GM12878 (cell line): ENCODE measurements at regions not wholly inside any gene's neighbourhood (a gene's known extent, or its start where the extent isn't known, plus 50 kb on each side); places are given as distances from the start of the nearest gene placed in this dataset.

Source experiments
- ATAC-seq: fragments of 200-7000 bp; cut with Tn5 transposase; 3 replicates; pipeline ENCODE4 v1.9.1; 2020; ENCODE audit warnings: mild to moderate bottlenecking, moderate library complexity
- BruUV-seq: library from RNA; stranded (reverse); fragments of 400-500 nt; replicated peaks from 2 replicates; lab custom pipeline; 2021; lab: Mats Ljungman, UMichigan
- CTCF ChIA-PET: fragments of 300-600 bp; sonication (Branson Sonifier 250); formaldehyde crosslinking; extraction: SDS; loops from one replicate; lab custom pipeline; 2021; ENCODE audit warnings: inconsistent platforms; lab: Yijun Ruan, JAX
- POLR2A ChIA-PET: fragments of 350-600 bp; formaldehyde crosslinking; extraction: SDS; loops from one replicate; lab custom pipeline; 2021; ENCODE audit warnings: inconsistent platforms; lab: Charles Lee
- RAD21 ChIA-PET: fragments of 300-600 bp; sonication (Branson Sonifier 250); formaldehyde crosslinking; loops from one replicate; lab custom pipeline; 2023; ENCODE audit warnings: antibody characterized with exemption; ENCODE audit not compliant: unreplicated experiment; lab: Charles Lee
- SMC1A ChIA-PET: fragments of 300-600 bp; sonication (Branson Sonifier 250); formaldehyde crosslinking; loops from one replicate; lab custom pipeline; 2023; ENCODE audit not compliant: unreplicated experiment, uncharacterized antibody; lab: Charles Lee
- DNase-seq: peaks from one replicate; pipeline ENCODE4 v3.0.0-alpha.2; 2011; ENCODE audit warnings: low read depth, low spot score
- FAIRE-seq: peaks from 3 replicates; lab custom pipeline; 2011; peaks lifted over from hg19 to GRCh38; lab: Jason Lieb, UNC
- H2AFZ ChIP-seq: 2 replicates; pipeline ENCODE4 v1.6.0; 2011; ENCODE audit warnings: low read depth, low read length, control low read depth; ENCODE audit not compliant: control insufficient read depth
- H3K27ac ChIP-seq: 2 replicates; pipeline ENCODE4 v1.5.1; 2011; ENCODE audit warnings: control low read depth; ENCODE audit not compliant: control insufficient read depth, insufficient read depth
- H3K27me3 ChIP-seq, 2 experiments: replicated peaks in 1 of 2; 2 replicates each; pipeline versions ENCODE4 v1.6.0 to v1.6.1; 2011; ENCODE audit warnings: low read length in 1 of 2; ENCODE audit not compliant: control insufficient read depth in 2 of 2, insufficient read depth in 2 of 2
- H3K36me3 ChIP-seq, 2 experiments: 2 replicates each; pipeline ENCODE4 v1.5.1; 2011; ENCODE audit warnings: low read length in 1 of 2; ENCODE audit not compliant: control insufficient read depth in 2 of 2, insufficient read depth in 2 of 2
- H3K4me1 ChIP-seq: 2 replicates; pipeline ENCODE4 v1.6.1; 2011; ENCODE audit warnings: mild to moderate bottlenecking, low read length, moderate library complexity, mixed read lengths; ENCODE audit not compliant: control insufficient read depth, insufficient read depth
- H3K4me2 ChIP-seq: 2 replicates; pipeline ENCODE4 v1.6.0; 2011; ENCODE audit warnings: control low read depth; ENCODE audit not compliant: control insufficient read depth, insufficient read depth
- H3K4me3 ChIP-seq: fragments of 200-600 bp; sonication (generic); 2 replicates; pipeline ENCODE4 v1.5.1; 2016
- H3K79me2 ChIP-seq: 2 replicates; pipeline ENCODE4 v1.6.0; 2011; ENCODE audit warnings: low read length; ENCODE audit not compliant: control insufficient read depth, insufficient read depth
- H3K9ac ChIP-seq: 2 replicates; pipeline ENCODE4 v1.8.0; 2011; ENCODE audit warnings: low read length, control low read depth, mixed read lengths; ENCODE audit not compliant: control insufficient read depth, insufficient read depth
- H3K9me3 ChIP-seq: replicated peaks from 3 replicates; pipeline ENCODE4 v1.5.1; 2011; ENCODE audit warnings: mild to moderate bottlenecking, low read length; ENCODE audit not compliant: control insufficient read depth, insufficient read depth
- H4K20me1 ChIP-seq: 2 replicates; pipeline ENCODE4 v1.6.0; 2011; ENCODE audit not compliant: control insufficient read depth, insufficient read depth
- CREM ChIP-seq: IDR thresholded peaks from 2 replicates; pipeline ENCODE4 v1.6.1; 2014; ENCODE audit warnings: antibody characterized with exemption, low read depth
- JUND ChIP-seq: IDR thresholded peaks from 2 replicates; pipeline ENCODE4 v1.6.1; 2012; ENCODE audit warnings: low read depth, mild to moderate bottlenecking, low read length, improper control_type of control experiment, moderate library complexity
- NFYB ChIP-seq: IDR thresholded peaks from 2 replicates; pipeline ENCODE4 v1.6.1; 2011; ENCODE audit warnings: low read depth, mild to moderate bottlenecking, low read length, improper control_type of control experiment, moderate library complexity; ENCODE audit not compliant: insufficient read depth
- RUNX3 ChIP-seq: IDR thresholded peaks from 2 replicates; pipeline ENCODE4 v1.6.1; 2012; ENCODE audit warnings: low read length, inconsistent platforms
- STAT1 ChIP-seq: fragments of 450-650 bp; conservative IDR thresholded peaks from 2 replicates; pipeline ENCODE4 v1.6.1; 2014; ENCODE audit warnings: antibody characterized with exemption, mild to moderate bottlenecking
- TCF12 ChIP-seq: IDR thresholded peaks from 2 replicates; pipeline ENCODE4 v1.6.1; 2011; ENCODE audit warnings: low read depth, mild to moderate bottlenecking, low read length
- TCF7 ChIP-seq: IDR thresholded peaks from 2 replicates; pipeline ENCODE4 v1.6.1; 2014; ENCODE audit warnings: antibody characterized with exemption, borderline replicate concordance
- WGBS: methylation state at CpG from one replicate; pipeline ENCODE4 v1.1.6; 2016; ENCODE audit warnings: low lambda C conversion rate; ENCODE audit not compliant: insufficient replicate concordance, insufficient coverage; ENCODE audit errors: missing lambda C conversion rate; 5-methylcytosine and 5-hydroxymethylcytosine counted together
- in situ Hi-C: fragments of 300-500 bp; cut with MboI; formaldehyde crosslinking; loops from 9 replicates; pipeline ENCODE4 v1.14.3; 2018; ENCODE audit warnings: mixed read lengths
- intact Hi-C: fragments of 100-400 bp; cut with micrococcal nuclease; formaldehyde crosslinking; loops from one replicate; pipeline ENCODE4 v1.14.2; 2022; ENCODE audit not compliant: unreplicated experiment
- TF ChIP-seq, protein P1 (sequence below): fragments of 450-650 bp; IDR thresholded peaks from 2 replicates; pipeline ENCODE4 v1.6.1; 2017; ENCODE audit warnings: mild to moderate bottlenecking, moderate library complexity
- TF ChIP-seq, protein P2 (sequence below): fragments of 450-650 bp; IDR thresholded peaks from 2 replicates; pipeline ENCODE4 v1.6.1; 2016; ENCODE audit warnings: mild to moderate bottlenecking
- TF ChIP-seq, protein P3 (sequence below): fragments of 450-650 bp; IDR thresholded peaks from 2 replicates; pipeline ENCODE4 v1.6.1; 2017; ENCODE audit warnings: mild to moderate bottlenecking

DNA sequence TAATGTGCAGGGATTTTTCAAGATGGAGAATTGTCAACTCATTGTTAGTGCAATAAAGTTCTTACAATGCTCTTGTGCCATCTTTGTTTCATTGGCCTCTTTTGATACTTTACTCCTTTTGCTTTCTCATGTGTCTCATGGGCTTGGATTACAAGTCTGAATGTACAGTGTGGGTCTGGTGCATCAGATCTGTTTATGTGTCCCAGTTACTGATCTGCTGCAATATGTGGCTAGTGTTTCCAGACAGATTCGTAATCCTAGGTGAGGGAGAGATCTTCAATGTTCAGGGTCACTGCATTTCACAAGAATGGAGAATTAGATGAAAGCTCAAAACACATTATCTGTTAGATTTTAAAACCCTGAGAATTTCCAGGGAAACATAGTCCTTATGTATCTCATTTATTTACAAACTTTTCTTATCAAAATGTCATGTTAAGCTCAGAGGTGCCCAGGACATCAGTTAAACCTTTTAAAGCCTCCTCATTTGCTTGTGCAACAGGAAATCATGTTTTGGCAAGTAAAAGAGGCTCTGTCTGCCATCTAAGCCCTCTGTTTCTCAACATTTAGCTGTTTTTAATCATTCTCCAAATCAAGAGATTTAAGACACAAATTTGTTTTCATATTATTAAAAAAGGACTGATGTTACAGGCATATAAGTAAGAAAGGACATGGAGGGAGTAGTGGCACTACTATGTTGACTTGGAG, 108.1 kb downstream of the NUP35 start:
- DNase-seq: no peak
- no peaks in the 10 kb centered on the region for H3K27me3 ChIP-seq
- no peak for FAIRE-seq
- CTCF ChIA-PET: interaction anchor here (1.1 to 1.6 kb wide), 2 partner anchors 13 to 16 kb away, joined by 3 to 4 read pairs; no protein-coding TSS in a partner anchor
- H3K4me1 ChIP-seq: no peaks in the 10 kb centered on the region
- H3K27ac ChIP-seq: no peak overlapping the region
- no peaks in the 10 kb centered on the region for H4K20me1 ChIP-seq
- POLR2A ChIA-PET: no interaction called here
- RAD21 ChIA-PET: no interaction called here
- WGBS: 80% methylated on average over 1 of the region's 1 CpG
- ATAC-seq: no peak
- H3K9me3 ChIP-seq: no peaks in the 10 kb centered on the region
- no peaks in the 10 kb centered on the region for H3K79me2 ChIP-seq
- SMC1A ChIA-PET: interaction anchor here (1.1 to 1.3 kb wide), 2 partner anchors 17 to 19 kb away, joined by 3 to 4 read pairs; no protein-coding TSS in a partner anchor
- no peak overlapping the region for H3K4me3 ChIP-seq
- H3K9ac ChIP-seq: no peak overlapping the region
- in situ Hi-C loops (no loop called here), intact Hi-C loops (no loop called here)
- no peak overlapping the region for H3K4me2 ChIP-seq
- H2AFZ ChIP-seq: no peak overlapping the region
- no TSS peak for BruUV-seq
- no peak for TF ChIP-seq TCF12
- no peak for TF ChIP-seq STAT1
- TF ChIP-seq CREM: no peak
- no peak for TF ChIP-seq JUND
- TF ChIP-seq, protein P1, sequence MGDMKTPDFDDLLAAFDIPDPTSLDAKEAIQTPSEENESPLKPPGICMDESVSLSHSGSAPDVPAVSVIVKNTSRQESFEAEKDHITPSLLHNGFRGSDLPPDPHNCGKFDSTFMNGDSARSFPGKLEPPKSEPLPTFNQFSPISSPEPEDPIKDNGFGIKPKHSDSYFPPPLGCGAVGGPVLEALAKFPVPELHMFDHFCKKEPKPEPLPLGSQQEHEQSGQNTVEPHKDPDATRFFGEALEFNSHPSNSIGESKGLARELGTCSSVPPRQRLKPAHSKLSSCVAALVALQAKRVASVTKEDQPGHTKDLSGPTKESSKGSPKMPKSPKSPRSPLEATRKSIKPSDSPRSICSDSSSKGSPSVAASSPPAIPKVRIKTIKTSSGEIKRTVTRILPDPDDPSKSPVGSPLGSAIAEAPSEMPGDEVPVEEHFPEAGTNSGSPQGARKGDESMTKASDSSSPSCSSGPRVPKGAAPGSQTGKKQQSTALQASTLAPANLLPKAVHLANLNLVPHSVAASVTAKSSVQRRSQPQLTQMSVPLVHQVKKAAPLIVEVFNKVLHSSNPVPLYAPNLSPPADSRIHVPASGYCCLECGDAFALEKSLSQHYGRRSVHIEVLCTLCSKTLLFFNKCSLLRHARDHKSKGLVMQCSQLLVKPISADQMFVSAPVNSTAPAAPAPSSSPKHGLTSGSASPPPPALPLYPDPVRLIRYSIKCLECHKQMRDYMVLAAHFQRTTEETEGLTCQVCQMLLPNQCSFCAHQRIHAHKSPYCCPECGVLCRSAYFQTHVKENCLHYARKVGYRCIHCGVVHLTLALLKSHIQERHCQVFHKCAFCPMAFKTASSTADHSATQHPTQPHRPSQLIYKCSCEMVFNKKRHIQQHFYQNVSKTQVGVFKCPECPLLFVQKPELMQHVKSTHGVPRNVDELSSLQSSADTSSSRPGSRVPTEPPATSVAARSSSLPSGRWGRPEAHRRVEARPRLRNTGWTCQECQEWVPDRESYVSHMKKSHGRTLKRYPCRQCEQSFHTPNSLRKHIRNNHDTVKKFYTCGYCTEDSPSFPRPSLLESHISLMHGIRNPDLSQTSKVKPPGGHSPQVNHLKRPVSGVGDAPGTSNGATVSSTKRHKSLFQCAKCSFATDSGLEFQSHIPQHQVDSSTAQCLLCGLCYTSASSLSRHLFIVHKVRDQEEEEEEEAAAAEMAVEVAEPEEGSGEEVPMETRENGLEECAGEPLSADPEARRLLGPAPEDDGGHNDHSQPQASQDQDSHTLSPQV: no peak
- no peak for TF ChIP-seq RUNX3
- no peak for TF ChIP-seq TCF7
- TF ChIP-seq NFYB: no peak
- TF ChIP-seq, protein P2, sequence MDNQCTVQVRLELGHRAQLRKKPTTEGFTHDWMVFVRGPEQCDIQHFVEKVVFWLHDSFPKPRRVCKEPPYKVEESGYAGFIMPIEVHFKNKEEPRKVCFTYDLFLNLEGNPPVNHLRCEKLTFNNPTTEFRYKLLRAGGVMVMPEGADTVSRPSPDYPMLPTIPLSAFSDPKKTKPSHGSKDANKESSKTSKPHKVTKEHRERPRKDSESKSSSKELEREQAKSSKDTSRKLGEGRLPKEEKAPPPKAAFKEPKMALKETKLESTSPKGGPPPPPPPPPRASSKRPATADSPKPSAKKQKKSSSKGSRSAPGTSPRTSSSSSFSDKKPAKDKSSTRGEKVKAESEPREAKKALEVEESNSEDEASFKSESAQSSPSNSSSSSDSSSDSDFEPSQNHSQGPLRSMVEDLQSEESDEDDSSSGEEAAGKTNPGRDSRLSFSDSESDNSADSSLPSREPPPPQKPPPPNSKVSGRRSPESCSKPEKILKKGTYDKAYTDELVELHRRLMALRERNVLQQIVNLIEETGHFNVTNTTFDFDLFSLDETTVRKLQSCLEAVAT: no peak
- TF ChIP-seq, protein P3, sequence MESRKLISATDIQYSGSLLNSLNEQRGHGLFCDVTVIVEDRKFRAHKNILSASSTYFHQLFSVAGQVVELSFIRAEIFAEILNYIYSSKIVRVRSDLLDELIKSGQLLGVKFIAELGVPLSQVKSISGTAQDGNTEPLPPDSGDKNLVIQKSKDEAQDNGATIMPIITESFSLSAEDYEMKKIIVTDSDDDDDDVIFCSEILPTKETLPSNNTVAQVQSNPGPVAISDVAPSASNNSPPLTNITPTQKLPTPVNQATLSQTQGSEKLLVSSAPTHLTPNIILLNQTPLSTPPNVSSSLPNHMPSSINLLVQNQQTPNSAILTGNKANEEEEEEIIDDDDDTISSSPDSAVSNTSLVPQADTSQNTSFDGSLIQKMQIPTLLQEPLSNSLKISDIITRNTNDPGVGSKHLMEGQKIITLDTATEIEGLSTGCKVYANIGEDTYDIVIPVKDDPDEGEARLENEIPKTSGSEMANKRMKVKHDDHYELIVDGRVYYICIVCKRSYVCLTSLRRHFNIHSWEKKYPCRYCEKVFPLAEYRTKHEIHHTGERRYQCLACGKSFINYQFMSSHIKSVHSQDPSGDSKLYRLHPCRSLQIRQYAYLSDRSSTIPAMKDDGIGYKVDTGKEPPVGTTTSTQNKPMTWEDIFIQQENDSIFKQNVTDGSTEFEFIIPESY: no peak
- H3K36me3 ChIP-seq: no peaks in the 10 kb centered on the region
